ENCODE measurements at regions not wholly inside any gene's neighbourhood (a gene's known extent, or its start where the extent isn't known, plus 50 kb on each side); places are given as distances from the start of the nearest gene placed in this dataset.

GRCh38 chr21:38661889-38662568 lies 143.7 kb upstream of the ETS2 start:
- Histone ChIP-seq H3K9me3 (replicated peaks; ENCODE audit: control insufficient read depth, insufficient read depth, low read length) (no peaks in the 10 kb centered on the region; the same call in 2 of the 3 replicates), H3K4me3 (no peak overlapping the region), H4K20me1 (ENCODE audit: control insufficient read depth, insufficient read depth) (no peaks in the 10 kb centered on the region), H3K36me3 (ENCODE audit: control insufficient read depth in 2 of 2, insufficient read depth in 2 of 2, low read length in 1 of 2) (no peaks in the 10 kb centered on the region), H3K27me3 (replicated peaks in 1 of 2; ENCODE audit: control insufficient read depth in 2 of 2, insufficient read depth in 2 of 2, low read length in 1 of 2) (peaks cover 4 to 10% of the 10 kb centered on the region in 2 experiments; a peak in 3 of 4 replicates), H3K4me1 (ENCODE audit: control insufficient read depth, insufficient read depth, low read length) (no peaks in the 10 kb centered on the region), H3K4me2 (ENCODE audit: control insufficient read depth, insufficient read depth) (no peak overlapping the region), H3K79me2 (ENCODE audit: control insufficient read depth, insufficient read depth, low read length) (no peaks in the 10 kb centered on the region), H3K9ac (ENCODE audit: control insufficient read depth, insufficient read depth, low read length) (no peak overlapping the region), H2AFZ (ENCODE audit: control insufficient read depth, low read depth, low read length) (no peak overlapping the region), H3K27ac (ENCODE audit: control insufficient read depth, insufficient read depth) (no peak overlapping the region)
- no peak for DNase-seq (ENCODE audit: low read depth, low spot score)
- 41% methylated on average over 8 of the region's 8 CpGs for WGBS (ENCODE audit: insufficient coverage, insufficient replicate concordance, low lambda C conversion rate, missing lambda C conversion rate)
- intact Hi-C loops (cut with micrococcal nuclease; ENCODE audit: unreplicated experiment) = no loop called here
- BruUV-seq (replicated peaks) = no TSS peak
- ChIA-PET CTCF (no interaction called here), RAD21 (ENCODE audit: unreplicated experiment) (no interaction called here), POLR2A (no interaction called here), SMC1A (ENCODE audit: uncharacterized antibody, unreplicated experiment) (no interaction called here)
- FAIRE-seq = no peak
- in situ Hi-C loops (cut with MboI) = no loop called here
- no peak for ATAC-seq
- TF ChIP-seq SMAD1 (IDR thresholded peaks at IDR 0.05; ENCODE audit: low read depth, partially characterized antibody) (no peak), RELA (IDR thresholded peaks at IDR 0.05; ENCODE audit: borderline replicate concordance, partially characterized antibody) (no peak), PKNOX1 (IDR thresholded peaks at IDR 0.05) (no peak), CEBPZ (IDR thresholded peaks at IDR 0.05; ENCODE audit: low read depth, low read length) (no peak), ZSCAN29 (IDR thresholded peaks at IDR 0.05) (no peak), NR2C1 (IDR thresholded peaks at IDR 0.05) (no peak), CBX5 (IDR thresholded peaks at IDR 0.05; ENCODE audit: low read depth) (no peak), REST (IDR thresholded peaks at IDR 0.05; ENCODE audit: low read depth, low read length) (no peak), ATF7 (IDR thresholded peaks at IDR 0.05; ENCODE audit: low read depth) (no peak), STAT3 (IDR thresholded peaks at IDR 0.05; ENCODE audit: low read depth, low read length) (no peak), SKIL (IDR thresholded peaks at IDR 0.05; ENCODE audit: low read depth, poor library complexity, severe bottlenecking) (no peak)
